ENCODE measurements at regions not wholly inside any gene's neighbourhood (a gene's known extent, or its start where the extent isn't known, plus 50 kb on each side); places are given as distances from the start of the nearest gene placed in this dataset.

GRCh38 chr3:116974702-116975101 lies 265.1 kb downstream of the TUSC7 start:
- no peak for TF ChIP-seq POLR2A (IDR thresholded peaks at IDR 0.05)
- no peak for TF ChIP-seq POLR2AphosphoS5 (IDR thresholded peaks at IDR 0.05)
- no peak for TF ChIP-seq CTCF (IDR thresholded peaks at IDR 0.05)
- no peak for TF ChIP-seq EP300 (IDR thresholded peaks at IDR 0.05; ENCODE audit: low read depth)

Data from transverse colon (tissue), 4 donors.